ENCODE measurements at regions not wholly inside any gene's neighbourhood (a gene's known extent, or its start where the extent isn't known, plus 50 kb on each side); places are given as distances from the start of the nearest gene placed in this dataset.

DNA sequence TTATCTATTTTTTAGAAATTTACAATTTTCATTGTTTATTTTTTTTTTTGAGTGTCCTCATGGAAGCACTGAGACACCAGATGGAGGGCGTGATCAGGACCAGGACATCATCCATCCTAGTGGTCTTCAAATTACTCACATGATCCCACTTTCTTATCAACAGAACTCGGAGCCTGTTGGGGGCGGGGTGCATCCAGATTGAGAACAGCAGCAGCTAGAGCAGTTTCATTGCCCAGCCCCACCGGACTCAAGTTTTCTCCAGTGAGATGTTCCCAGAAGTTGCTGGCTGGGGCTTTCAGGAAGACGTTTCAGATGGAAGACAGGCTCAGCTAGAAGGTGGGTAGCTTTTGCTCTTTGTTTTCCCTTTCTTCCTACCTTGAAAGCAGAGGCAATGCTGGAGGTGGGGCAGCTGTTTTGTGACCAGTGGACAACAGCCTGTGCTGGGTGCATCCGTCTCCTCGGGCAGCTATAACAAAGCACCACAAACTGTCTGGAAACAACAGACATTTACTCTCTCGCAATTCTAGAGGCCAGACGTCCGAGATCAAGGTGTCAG, 562.1 kb downstream of the TBC1D22A start:
- Mint-ChIP-seq H3K4me3 (no peak overlapping the region), H3K4me1 (no peaks in the 10 kb centered on the region), H3K27me3 (no peaks in the 10 kb centered on the region), H3K9me3 (peaks cover 3% of the 10 kb centered on the region), H3K27ac (no peak overlapping the region), H3K36me3 (ENCODE audit: low read depth) (no peaks in the 10 kb centered on the region)
- DNase-seq, result no peak
- ChIA-PET CTCF (no interaction called here), POLR2A (no interaction called here)

DNA sequence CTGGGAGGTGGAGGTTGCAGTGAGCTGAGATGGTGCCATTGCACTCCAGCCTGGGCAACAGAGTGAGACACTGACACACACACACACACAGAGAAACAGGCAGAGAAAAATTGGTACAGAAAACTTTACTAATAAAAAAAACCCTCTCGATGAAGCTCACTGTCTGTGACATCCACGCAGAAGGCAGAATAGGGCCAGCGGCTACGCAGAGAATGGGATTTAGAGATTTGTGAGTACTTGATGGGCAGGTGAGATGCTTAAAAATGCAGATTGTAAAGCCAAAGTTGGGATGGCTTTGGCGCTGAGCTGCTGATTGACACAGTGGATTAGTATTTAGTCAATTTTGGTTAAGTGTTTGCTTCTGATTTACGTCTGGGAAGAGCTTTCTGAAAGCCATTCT, 561.1 kb downstream of the TBC1D22A start:
- Mint-ChIP-seq H3K4me3 (no peak overlapping the region), H3K36me3 (ENCODE audit: low read depth) (no peaks in the 10 kb centered on the region), H3K4me1 (no peaks in the 10 kb centered on the region), H3K27me3 (no peaks in the 10 kb centered on the region), H3K27ac (no peak overlapping the region), H3K9me3 (peaks cover 3% of the 10 kb centered on the region)
- CTCF ChIA-PET, result no interaction called here
- DNase-seq, result no peak
- POLR2A ChIA-PET, result no interaction called here

DNA sequence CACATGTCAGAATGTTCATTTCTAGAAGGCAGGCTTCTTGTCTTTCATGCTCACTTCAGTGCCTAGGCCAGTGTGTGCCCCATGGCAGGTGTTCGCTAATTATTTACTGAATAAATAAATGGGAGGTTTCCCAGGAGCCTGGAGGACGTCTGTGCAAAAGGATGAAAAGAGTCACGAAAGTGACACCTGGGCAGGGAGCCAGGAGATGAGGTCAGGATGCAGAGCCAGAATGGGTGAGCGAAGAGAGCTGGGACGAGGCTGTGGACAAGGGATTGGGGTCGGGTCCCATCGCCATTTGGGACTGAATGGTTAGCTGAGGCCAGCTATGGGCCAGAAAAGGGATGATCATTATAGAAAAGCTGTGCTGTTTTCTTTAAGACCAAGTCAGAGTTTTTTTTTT, 560.4 kb downstream of the TBC1D22A start:
- ChIA-PET CTCF (no interaction called here), POLR2A (no interaction called here)
- no peak overlapping the region for H3K27ac Mint-ChIP-seq

DNA sequence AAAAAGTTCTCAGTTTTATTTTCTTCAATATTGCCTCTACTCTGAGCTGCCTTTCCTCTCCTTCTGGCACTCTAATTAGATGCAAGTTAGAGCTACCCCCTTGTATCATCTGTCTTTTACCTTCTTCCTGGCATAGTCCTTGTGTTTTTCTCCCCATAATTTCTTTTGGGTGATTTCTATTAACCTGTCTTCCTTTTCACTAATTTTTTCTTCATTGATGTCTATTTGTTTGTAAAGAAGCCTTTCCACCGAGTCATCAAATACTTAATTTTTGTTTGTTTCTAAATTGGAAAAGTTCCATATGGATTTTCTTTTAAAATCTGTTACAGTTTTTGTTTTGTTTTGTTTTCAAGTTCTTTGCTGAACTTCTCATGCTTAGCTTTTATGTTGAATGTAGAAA, 558.1 kb downstream of the TBC1D22A start:
- Mint-ChIP-seq H3K27me3 (peaks cover 4% of the 10 kb centered on the region), H3K9me3 (peaks cover 3% of the 10 kb centered on the region), H3K36me3 (ENCODE audit: low read depth) (no peaks in the 10 kb centered on the region), H3K4me1 (no peaks in the 10 kb centered on the region), H3K4me3 (no peak overlapping the region), H3K27ac (no peak overlapping the region)
- ChIA-PET POLR2A (no interaction called here), CTCF (no interaction called here)
- no peak for DNase-seq

More for the DNA sequence above, 560.4 kb downstream of the TBC1D22A start:
- no peaks in the 10 kb centered on the region for H3K36me3 Mint-ChIP-seq (ENCODE audit: low read depth)
- no peak overlapping the region for H3K4me3 Mint-ChIP-seq
- DNase-seq, result no peak
- H3K9me3 Mint-ChIP-seq, result peaks cover 3% of the 10 kb centered on the region
- H3K4me1 Mint-ChIP-seq, result no peaks in the 10 kb centered on the region
- H3K27me3 Mint-ChIP-seq, result no peaks in the 10 kb centered on the region

DNA sequence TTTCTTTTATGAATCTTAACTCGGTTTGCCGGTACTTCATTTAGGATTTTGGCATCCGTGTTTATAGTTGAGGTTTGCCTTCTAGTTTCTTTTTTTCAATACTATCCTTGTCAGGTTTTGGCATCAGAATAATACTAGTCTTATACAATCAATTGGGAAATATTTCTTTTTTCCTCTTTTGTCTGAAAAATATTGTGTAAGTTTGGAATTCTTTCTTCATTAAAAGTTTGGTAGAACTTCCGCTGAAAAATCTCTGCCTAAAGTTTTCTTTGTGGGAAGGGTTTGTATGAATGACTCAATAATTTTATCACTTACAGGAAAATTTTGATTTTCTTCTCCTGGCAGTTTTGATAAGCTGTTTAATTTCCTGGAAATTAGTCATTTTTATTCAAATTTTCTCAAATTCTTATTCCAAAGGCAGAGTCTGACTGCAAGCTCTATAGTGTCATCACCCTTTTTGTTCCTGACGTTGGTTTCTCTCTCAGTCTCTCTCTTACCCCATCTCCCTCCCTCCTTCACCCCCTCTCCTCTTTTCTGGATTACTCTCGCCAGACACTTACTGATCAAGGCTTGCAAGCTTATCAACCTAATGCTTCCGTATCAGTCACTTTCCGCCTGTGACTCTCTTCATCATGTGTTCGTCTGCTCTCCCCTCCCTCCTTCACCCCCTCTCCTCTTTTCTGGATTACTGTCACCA, 555.7 kb downstream of the TBC1D22A start:
- ChIA-PET CTCF (no interaction called here), POLR2A (no interaction called here)
- H3K4me3 Mint-ChIP-seq, result no peak overlapping the region
- DNase-seq, result no peak
- peaks cover 12% of the 10 kb centered on the region for H3K27me3 Mint-ChIP-seq
- H3K4me1 Mint-ChIP-seq, result no peaks in the 10 kb centered on the region
- H3K36me3 Mint-ChIP-seq (ENCODE audit: low read depth), result no peaks in the 10 kb centered on the region
- peaks cover 3% of the 10 kb centered on the region for H3K9me3 Mint-ChIP-seq
- H3K27ac Mint-ChIP-seq, result no peak overlapping the region

DNA sequence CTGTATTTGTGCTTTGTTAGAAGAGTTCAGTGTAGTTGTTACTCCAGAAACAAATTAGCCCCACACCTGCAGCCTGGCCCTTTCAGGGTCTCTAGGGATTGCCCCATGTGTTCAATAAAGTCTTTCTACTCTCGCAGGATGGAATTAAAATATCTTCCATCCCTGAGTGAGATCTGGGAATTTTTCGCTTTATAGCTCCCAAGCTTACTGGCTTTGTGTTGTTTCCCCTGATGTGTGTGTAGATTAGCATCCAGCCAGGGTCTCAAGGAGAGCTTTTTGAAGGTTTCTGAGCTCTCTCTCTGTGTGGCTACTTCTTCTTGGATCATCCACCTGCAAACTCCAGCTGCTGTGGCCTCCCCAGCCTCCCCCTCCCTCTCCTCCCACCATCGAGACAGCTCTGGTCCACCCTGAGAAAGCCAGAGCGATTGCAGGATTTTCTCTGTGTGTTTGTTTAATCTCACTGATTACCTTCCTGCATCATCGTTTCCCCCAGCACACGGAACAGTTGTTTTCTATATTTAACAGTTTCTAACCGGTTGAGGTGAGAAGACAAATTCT, 553.5 kb downstream of the TBC1D22A start:
- ChIA-PET CTCF (no interaction called here), POLR2A (no interaction called here)
- Mint-ChIP-seq H3K27me3 (peaks cover 16% of the 10 kb centered on the region), H3K27ac (no peak overlapping the region), H3K36me3 (ENCODE audit: low read depth) (no peaks in the 10 kb centered on the region), H3K9me3 (peaks cover 3% of the 10 kb centered on the region), H3K4me1 (no peaks in the 10 kb centered on the region), H3K4me3 (no peak overlapping the region)
- no peak for DNase-seq

DNA sequence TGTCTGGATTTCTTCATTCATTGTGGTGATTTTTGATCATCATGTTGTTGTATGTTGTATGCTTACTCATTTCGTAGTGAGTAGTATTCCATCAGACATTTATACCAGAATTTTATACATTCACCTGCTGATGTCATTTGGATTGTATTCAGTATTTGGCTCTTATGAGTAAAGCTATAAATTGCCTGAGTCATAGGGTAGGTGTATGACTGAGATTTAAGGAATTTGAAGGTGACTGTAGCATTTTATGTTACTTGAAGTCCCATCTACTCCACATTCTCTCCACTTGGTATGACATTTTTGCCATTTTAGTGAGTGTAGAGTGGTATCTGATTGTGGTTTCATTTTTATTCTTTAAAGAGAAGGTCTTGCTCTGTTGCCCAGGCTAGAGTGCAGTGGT, 548.2 kb downstream of the TBC1D22A start:
- POLR2A ChIA-PET, result no interaction called here
- H3K4me1 Mint-ChIP-seq, result no peaks in the 10 kb centered on the region
- H3K27me3 Mint-ChIP-seq, result peaks cover 13% of the 10 kb centered on the region
- no peak overlapping the region for H3K27ac Mint-ChIP-seq
- no peak for DNase-seq
- H3K9me3 Mint-ChIP-seq, result no peaks in the 10 kb centered on the region
- no peaks in the 10 kb centered on the region for H3K36me3 Mint-ChIP-seq (ENCODE audit: low read depth)
- H3K4me3 Mint-ChIP-seq, result no peak overlapping the region
- CTCF ChIA-PET, result no interaction called here

DNA sequence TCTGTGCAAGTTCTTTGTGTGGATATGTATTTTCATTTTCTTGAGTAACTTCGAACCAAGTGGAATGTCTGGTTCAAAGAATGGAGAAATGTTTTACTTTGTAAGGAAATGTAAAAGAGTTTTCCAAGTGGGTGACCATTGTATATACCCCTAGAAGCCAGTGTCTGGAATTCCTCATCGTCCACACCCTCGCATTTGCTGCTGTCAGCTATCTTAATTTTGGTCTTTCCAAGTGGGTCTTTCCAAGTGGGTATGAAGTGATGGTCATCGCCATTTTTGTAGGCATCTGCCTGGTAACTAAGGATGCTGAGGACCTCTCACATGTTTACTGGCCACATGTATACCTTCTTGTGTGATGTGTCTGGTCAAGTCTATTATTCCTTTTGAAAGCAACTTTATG, 547.5 kb downstream of the TBC1D22A start:
- no peak for DNase-seq
- peaks cover 11% of the 10 kb centered on the region for H3K27me3 Mint-ChIP-seq
- no peaks in the 10 kb centered on the region for H3K9me3 Mint-ChIP-seq
- H3K36me3 Mint-ChIP-seq (ENCODE audit: low read depth), result no peaks in the 10 kb centered on the region
- POLR2A ChIA-PET, result no interaction called here
- no peak overlapping the region for H3K27ac Mint-ChIP-seq
- no peaks in the 10 kb centered on the region for H3K4me1 Mint-ChIP-seq
- CTCF ChIA-PET, result no interaction called here
- H3K4me3 Mint-ChIP-seq, result no peak overlapping the region

DNA sequence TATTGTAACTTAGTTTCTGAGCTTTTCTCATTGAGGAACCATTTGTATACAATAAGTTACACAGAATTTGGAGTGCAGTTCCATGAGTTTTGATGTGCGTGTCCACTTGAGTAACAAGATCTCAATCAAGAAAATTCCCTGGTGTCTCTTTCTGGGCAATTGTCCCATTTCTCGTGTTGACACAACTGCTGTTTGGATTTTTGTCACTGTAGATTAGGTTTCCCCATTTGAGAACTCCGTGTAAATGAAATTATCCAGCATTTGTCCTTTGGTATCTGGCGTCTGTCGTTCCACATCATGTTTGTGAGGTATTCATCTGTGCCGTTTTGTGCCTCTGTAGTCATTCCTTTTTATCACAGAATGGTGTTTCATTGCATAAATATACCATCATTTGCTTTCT, 547.0 kb downstream of the TBC1D22A start:
- no peak for DNase-seq
- no peaks in the 10 kb centered on the region for H3K36me3 Mint-ChIP-seq (ENCODE audit: low read depth)
- ChIA-PET CTCF (no interaction called here), POLR2A (no interaction called here)
- no peaks in the 10 kb centered on the region for H3K9me3 Mint-ChIP-seq
- no peak overlapping the region for H3K4me3 Mint-ChIP-seq
- H3K4me1 Mint-ChIP-seq, result no peaks in the 10 kb centered on the region
- H3K27me3 Mint-ChIP-seq, result peaks cover 10% of the 10 kb centered on the region
- no peak overlapping the region for H3K27ac Mint-ChIP-seq

DNA sequence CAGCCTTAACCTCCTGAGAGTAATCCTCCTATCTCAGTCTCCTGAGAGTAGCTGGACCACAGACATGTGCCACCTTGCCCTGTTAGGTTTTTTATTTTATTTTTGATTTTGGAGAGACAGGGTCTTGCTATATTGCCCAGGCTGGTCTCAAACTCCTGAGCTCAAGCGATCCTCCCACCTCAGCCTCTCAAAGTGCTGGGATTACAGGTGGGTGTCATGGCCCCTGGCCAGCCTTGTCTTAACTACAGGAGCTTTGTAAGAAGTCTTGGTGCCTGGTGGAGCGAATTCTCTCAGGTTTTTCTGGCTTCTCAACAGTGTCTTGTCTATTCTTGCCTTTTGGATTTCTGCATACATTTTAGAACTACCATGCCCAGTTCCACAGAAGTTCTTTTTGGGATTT, 546.4 kb downstream of the TBC1D22A start:
- Mint-ChIP-seq H3K4me1 (no peaks in the 10 kb centered on the region), H3K4me3 (no peak overlapping the region), H3K27me3 (peaks cover 8% of the 10 kb centered on the region), H3K9me3 (no peaks in the 10 kb centered on the region), H3K36me3 (ENCODE audit: low read depth) (no peaks in the 10 kb centered on the region), H3K27ac (no peak overlapping the region)
- ChIA-PET CTCF (no interaction called here), POLR2A (no interaction called here)
- DNase-seq, result no peak

DNA sequence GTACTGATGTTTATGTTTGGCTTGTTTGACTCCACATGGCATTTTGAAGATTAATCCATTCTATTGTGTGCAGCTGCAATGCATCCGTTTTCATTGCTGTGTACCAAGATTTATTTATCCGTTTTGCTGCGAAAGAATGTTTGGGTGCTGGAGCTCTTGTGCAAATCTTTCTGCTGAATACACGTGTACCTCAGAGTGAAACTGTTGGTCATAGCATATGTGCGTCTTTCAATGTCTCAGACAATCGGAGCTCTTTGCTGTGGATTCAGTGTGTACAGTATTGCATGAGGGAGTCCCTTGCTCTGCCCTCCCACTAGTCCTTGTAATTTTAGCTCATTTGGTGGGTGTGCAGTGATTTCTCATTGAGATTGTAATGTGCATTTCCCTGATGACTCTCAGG, 545.4 kb downstream of the TBC1D22A start:
- Mint-ChIP-seq H3K36me3 (ENCODE audit: low read depth) (no peaks in the 10 kb centered on the region), H3K27me3 (peaks cover 3% of the 10 kb centered on the region), H3K4me3 (no peak overlapping the region), H3K9me3 (no peaks in the 10 kb centered on the region), H3K4me1 (no peaks in the 10 kb centered on the region), H3K27ac (no peak overlapping the region)
- POLR2A ChIA-PET, result no interaction called here
- DNase-seq, result no peak
- CTCF ChIA-PET, result no interaction called here

DNA sequence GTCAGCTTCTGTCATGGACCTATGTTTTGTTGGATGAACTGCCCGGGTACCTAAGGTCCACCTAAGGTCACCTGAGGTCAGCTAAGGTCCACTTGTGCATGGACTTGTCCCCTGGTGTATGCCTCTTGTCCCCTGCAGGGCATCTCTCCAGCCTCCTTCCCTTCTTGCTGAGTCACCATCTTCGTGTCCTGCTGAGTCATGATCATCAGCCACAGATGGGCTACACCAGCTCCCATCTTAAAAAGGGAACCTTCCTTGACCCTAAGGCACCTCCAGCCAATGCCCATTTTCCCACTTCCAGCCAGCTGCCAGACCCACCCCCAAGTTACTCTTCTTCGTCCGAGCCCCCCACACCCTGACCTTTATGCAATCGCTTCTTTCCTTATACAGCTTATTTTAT, 544.9 kb downstream of the TBC1D22A start:
- Mint-ChIP-seq H3K4me1 (no peaks in the 10 kb centered on the region), H3K9me3 (no peaks in the 10 kb centered on the region), H3K36me3 (ENCODE audit: low read depth) (no peaks in the 10 kb centered on the region), H3K27ac (no peak overlapping the region), H3K27me3 (peaks cover 2% of the 10 kb centered on the region), H3K4me3 (no peak overlapping the region)
- POLR2A ChIA-PET, result no interaction called here
- DNase-seq, result no peak
- CTCF ChIA-PET, result no interaction called here

DNA sequence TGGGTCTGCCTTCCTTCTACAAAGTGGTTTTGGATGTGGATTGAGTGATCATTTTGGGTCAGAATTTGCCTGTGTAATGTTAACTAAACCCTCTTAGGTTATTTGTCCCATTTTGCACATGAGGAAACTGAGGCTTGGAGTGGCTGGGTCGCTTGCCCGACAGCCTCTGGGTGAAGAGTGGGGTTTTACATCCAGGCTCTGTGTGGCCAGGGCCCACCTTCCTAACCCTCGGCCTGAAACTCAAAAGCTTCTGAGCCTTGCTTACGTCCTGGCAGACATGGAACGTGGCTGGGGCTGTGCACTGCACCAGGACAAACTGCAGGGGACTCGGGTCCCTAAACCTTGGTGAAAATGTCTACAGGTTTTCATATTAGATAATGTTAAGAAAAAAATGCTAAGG, 542.4 kb downstream of the TBC1D22A start:
- POLR2A ChIA-PET, result no interaction called here
- Mint-ChIP-seq H3K4me3 (no peak overlapping the region), H3K36me3 (ENCODE audit: low read depth) (no peaks in the 10 kb centered on the region), H3K4me1 (no peaks in the 10 kb centered on the region), H3K9me3 (no peaks in the 10 kb centered on the region), H3K27ac (no peak overlapping the region), H3K27me3 (no peaks in the 10 kb centered on the region)
- DNase-seq, result no peak
- CTCF ChIA-PET, result no interaction called here

DNA sequence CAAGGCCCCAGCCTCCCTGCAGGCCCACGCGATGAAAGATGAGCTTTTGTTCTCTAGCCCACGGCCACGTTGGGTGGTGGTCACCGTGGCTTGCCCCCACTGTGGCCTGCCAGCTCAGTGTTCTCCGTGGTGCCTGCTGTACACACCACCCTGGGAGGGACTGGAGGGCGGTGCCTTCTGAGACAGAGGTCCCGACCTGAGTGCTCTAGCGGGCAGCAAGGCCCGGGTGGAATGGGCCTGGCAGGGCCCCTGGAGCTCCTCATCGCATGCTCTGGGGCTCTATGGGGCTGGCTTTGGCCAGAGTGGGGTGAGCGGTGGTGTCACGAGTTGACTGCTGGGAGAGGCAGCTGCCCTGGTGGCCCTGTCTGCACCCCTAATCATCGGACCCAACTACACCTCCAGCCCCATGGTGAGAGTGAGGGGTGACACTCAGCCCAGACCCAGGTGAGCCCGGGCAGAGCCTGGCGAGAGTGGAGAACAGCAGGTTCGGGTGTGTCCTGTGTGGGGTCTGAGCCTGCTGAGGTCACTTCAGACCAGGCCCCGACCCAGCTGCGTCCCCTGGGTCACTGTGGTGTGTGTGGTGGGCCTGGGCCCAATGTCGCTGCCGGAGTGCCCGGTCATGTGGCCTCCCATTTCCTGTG, 541.9 kb downstream of the TBC1D22A start:
- Mint-ChIP-seq H3K4me3 (no peak overlapping the region), H3K4me1 (no peaks in the 10 kb centered on the region), H3K36me3 (ENCODE audit: low read depth) (no peaks in the 10 kb centered on the region), H3K27ac (no peak overlapping the region), H3K9me3 (no peaks in the 10 kb centered on the region), H3K27me3 (no peaks in the 10 kb centered on the region)
- ChIA-PET POLR2A (no interaction called here), CTCF (no interaction called here)
- DNase-seq, result no peak

All from activated CD4-positive, alpha-beta T cell treated with anti-CD3 and anti-CD28 coated beads, Interleukin-2, amount 10 ng/mL, durations not matched to agents 7 days and 5 days (primary cell).